Vagina (tissue), 2 donors: ENCODE measurements at regions not wholly inside any gene's neighbourhood (a gene's known extent, or its start where the extent isn't known, plus 50 kb on each side); places are given as distances from the start of the nearest gene placed in this dataset.

Experiments
- CTCF ChIP-seq, 3 experiments: fragments of 450-650 bp in 2 of 3; fragments of 200-600 bp in 1 of 3; sonication (generic) in 1 of 3; IDR thresholded peaks; one replicate each; pipeline ENCODE4 v1.5.1; 2017 to 2019; ENCODE audit warnings: antibody characterized with exemption in 3 of 3, mild to moderate bottlenecking in 2 of 3, moderate library complexity in 2 of 3
- POLR2A ChIP-seq, 2 donors: fragments of 450-650 bp; IDR thresholded peaks; one replicate each; pipeline ENCODE4 v1.6.1; 2017; ENCODE audit warnings: antibody characterized with exemption in 2 of 2, mild to moderate bottlenecking in 2 of 2, moderate library complexity in 2 of 2
- POLR2AphosphoS5 ChIP-seq, 2 donors: sonication (generic); formaldehyde crosslinking; IDR thresholded peaks; one replicate each; pipeline ENCODE4 v1.9.0; 2017; ENCODE audit warnings: antibody characterized with exemption in 2 of 2, mild to moderate bottlenecking in 2 of 2, low read depth in 1 of 2; ENCODE audit not compliant: insufficient read depth in 1 of 2

DNA sequence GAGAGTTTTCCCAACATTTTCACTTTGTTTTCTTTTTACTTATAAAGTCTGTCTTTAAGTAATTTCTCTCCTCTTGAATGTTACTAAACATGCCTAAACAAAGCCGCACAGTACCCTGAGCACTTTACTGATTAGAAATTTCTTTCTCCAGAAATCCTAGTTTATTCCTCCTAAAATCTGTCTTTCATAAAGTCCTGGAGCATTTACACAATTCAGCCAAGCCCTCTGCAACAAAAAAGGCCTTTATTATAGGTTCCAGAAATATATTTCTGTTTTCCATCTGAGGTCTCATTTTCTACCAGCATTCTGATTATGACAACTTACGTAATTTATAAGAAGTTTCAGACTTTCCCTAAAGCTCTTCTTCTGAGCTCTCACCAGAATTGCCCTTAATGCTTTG, 549.5 kb upstream of the OLFM3 start:
- no peak for TF ChIP-seq POLR2A (IDR thresholded peaks at IDR 0.05)
- TF ChIP-seq CTCF (IDR thresholded peaks at IDR 0.05) = no peak
- TF ChIP-seq POLR2AphosphoS5 (IDR thresholded peaks at IDR 0.05; ENCODE audit: insufficient read depth in 1 of 2, low read depth in 1 of 2) = no peak
